GM21723 (cell line): ENCODE measurements at regions not wholly inside any gene's neighbourhood (a gene's known extent, or its start where the extent isn't known, plus 50 kb on each side); places are given as distances from the start of the nearest gene placed in this dataset.

Experiments used
- ATAC-seq: cut with Tn5 transposase; IDR thresholded peaks from one replicate; pipeline ENCODE4 v1.9.1; 2021; ENCODE audit warnings: mild to moderate bottlenecking, moderate library complexity; ENCODE audit not compliant: unreplicated experiment

GRCh38 chr2:57119141-57119540, 927.5 kb upstream of the VRK2 start:
- ATAC-seq, result no peak

GRCh38 chr2:57126410-57126809, 920.2 kb upstream of the VRK2 start:
- no peak for ATAC-seq

GRCh38 chr2:57139179-57139578, 907.4 kb upstream of the VRK2 start:
- no peak for ATAC-seq

GRCh38 chr2:57141269-57141668, 905.3 kb upstream of the VRK2 start:
- ATAC-seq, result no peak

- no peak for ATAC-seq
Observed at GRCh38 chr2:57146951-57147350, 899.7 kb upstream of the VRK2 start.

GRCh38 chr2:57156231-57156924, 890.2 kb upstream of the VRK2 start:
- no peak for ATAC-seq

GRCh38 chr2:57160976-57161375, 885.6 kb upstream of the VRK2 start:
- no peak for ATAC-seq

GRCh38 chr2:57177176-57177575, 869.4 kb upstream of the VRK2 start:
- ATAC-seq, result no peak

GRCh38 chr2:57180042-57180567, 866.5 kb upstream of the VRK2 start:
- no peak for ATAC-seq

- ATAC-seq, result no peak
Observed at GRCh38 chr2:57180678-57181077, 865.9 kb upstream of the VRK2 start.

- no peak for ATAC-seq
Observed at GRCh38 chr2:57181315-57182038, 865.1 kb upstream of the VRK2 start.

- ATAC-seq, result no peak
Observed at GRCh38 chr2:57182916-57183315, 863.7 kb upstream of the VRK2 start.

- ATAC-seq, result no peak
Observed at GRCh38 chr2:57185568-57185967, 861.0 kb upstream of the VRK2 start.

GRCh38 chr2:57190007-57190406, 856.6 kb upstream of the VRK2 start:
- ATAC-seq, result no peak

- no peak for ATAC-seq
Observed at GRCh38 chr2:57199663-57200062, 846.9 kb upstream of the VRK2 start.

GRCh38 chr2:57204364-57204763, 842.2 kb upstream of the VRK2 start:
- ATAC-seq, result no peak

GRCh38 chr2:57205241-57205640, 841.4 kb upstream of the VRK2 start:
- no peak for ATAC-seq

GRCh38 chr2:57207191-57207590, 839.4 kb upstream of the VRK2 start:
- ATAC-seq, result no peak

GRCh38 chr2:57209799-57210198, 836.8 kb upstream of the VRK2 start:
- ATAC-seq, result no peak

GRCh38 chr2:57210855-57211254, 835.8 kb upstream of the VRK2 start:
- no peak for ATAC-seq

GRCh38 chr2:57217013-57217412, 829.6 kb upstream of the VRK2 start:
- no peak for ATAC-seq

- no peak for ATAC-seq
Observed at GRCh38 chr2:57218206-57218605, 828.4 kb upstream of the VRK2 start.
